ENCODE measurements at regions not wholly inside any gene's neighbourhood (a gene's known extent, or its start where the extent isn't known, plus 50 kb on each side); places are given as distances from the start of the nearest gene placed in this dataset.

DNA sequence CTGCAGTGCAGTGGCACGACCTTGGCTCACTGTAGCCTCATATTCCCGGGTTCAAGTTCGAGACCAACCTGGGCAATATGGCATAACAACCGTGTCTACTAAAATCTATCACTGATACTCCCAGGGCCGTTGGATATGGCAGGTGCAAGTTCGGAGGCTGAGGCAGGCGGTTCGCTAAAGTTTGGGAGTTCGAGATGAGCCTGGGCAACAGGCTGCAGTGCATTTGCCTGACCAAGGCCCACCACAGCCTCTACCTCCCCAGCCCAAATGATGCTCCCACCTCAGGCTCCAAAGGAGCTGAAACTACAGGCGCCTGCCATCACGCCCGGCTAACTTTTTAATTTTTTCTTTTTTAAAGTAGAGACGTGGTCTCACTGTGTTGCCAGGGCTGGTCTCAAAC lies 177.1 kb upstream of the ALG10B start:
- FAIRE-seq (no peak), DNase-seq (ENCODE audit: insufficient read length, low spot score) (no peak)
- TF ChIP-seq, protein P1, sequence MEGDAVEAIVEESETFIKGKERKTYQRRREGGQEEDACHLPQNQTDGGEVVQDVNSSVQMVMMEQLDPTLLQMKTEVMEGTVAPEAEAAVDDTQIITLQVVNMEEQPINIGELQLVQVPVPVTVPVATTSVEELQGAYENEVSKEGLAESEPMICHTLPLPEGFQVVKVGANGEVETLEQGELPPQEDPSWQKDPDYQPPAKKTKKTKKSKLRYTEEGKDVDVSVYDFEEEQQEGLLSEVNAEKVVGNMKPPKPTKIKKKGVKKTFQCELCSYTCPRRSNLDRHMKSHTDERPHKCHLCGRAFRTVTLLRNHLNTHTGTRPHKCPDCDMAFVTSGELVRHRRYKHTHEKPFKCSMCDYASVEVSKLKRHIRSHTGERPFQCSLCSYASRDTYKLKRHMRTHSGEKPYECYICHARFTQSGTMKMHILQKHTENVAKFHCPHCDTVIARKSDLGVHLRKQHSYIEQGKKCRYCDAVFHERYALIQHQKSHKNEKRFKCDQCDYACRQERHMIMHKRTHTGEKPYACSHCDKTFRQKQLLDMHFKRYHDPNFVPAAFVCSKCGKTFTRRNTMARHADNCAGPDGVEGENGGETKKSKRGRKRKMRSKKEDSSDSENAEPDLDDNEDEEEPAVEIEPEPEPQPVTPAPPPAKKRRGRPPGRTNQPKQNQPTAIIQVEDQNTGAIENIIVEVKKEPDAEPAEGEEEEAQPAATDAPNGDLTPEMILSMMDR (IDR thresholded peaks at IDR 0.05; ENCODE audit: insufficient read depth, missing control alignments), result no peak

DNA sequence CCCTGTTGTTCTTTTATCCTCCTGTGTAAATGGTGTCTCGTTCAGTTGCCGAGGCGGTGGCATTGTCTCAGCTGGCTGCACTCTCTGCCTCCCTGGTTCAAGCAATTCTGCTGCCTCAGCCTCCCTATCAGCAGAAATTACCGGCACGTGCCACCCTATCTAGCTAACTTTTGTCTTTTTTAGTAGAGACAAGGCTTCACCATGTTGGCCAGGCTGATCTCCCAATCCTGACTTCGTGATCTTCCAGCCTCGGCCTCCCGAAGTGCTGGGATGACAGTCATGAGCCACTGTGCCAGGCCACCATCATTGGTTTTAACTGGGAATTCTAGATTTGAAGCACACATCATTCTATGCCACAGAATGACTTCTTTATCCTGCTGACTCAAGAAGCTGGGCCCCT lies 175.3 kb upstream of the ALG10B start:
- TF ChIP-seq, protein P1 (IDR thresholded peaks at IDR 0.05; ENCODE audit: insufficient read depth, missing control alignments), result no peak
- DNase-seq (ENCODE audit: insufficient read length, low spot score) (no peak), FAIRE-seq (no peak)

DNA sequence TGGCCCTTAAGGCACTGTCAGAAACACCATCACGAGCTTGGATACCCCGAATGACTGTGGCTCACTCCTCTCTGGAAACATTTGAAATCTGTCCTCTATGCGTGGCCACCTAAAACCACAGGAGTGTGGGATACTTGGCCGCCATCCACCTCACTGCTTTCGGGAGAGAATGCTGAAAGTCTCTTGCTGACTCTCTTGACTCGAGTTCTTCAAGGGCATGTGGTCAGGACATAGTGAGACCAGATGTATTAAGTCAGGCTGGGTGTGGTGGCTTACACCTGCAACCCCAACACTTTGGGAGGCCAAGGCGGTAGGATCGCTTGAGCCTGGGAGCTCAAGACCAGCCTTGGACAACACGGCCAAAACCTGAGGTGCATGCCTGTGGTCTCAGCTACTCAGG lies 174.7 kb upstream of the ALG10B start:
- DNase-seq (ENCODE audit: insufficient read length, low spot score) (no peak), FAIRE-seq (no peak)
- TF ChIP-seq, protein P1 (IDR thresholded peaks at IDR 0.05; ENCODE audit: insufficient read depth, missing control alignments), result no peak

DNA sequence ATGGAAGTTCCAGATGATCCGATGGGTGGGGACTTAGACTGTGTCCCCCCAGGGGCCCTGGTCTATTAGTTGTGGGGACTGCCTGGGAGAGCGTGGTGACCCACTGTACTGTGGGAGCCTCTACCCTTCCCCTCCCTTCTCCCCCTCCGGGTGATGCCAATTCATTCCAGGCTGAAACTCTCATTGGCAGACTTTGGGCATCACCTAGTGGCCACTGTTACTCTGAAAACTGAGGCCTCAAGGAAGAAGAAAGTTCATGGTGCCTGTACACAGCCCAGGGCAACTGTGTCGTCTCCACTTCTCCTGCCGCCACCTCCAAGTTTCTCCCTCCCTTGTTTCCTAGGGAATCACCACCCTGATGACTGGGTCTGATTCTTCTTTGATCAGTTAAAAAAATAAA lies 173.6 kb upstream of the ALG10B start:
- FAIRE-seq, result no peak
- no peak for DNase-seq (ENCODE audit: insufficient read length, low spot score)

DNA sequence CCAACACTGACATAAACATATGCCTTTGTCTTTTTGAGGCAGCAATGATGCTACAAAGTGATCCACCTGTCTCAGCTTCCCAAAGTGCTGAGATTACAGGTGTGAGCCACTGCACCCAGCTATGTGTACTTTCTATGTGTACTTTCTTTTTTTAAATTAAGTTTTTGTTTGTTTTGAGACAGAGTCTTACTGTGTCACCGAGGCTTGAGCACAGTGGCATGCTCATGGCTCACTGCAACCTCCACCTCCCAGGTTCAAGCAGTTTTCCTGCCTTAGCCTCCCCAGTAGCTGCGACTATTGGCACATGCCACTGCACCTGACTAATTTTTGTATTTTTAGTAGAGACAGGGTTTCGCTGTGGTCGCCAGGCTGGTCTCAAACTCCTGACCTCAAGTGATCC lies 172.5 kb upstream of the ALG10B start:
- no peak for FAIRE-seq
- TF ChIP-seq, protein P1 (IDR thresholded peaks at IDR 0.05; ENCODE audit: insufficient read depth, missing control alignments), result no peak
- DNase-seq (ENCODE audit: insufficient read length, low spot score), result no peak

More for the DNA sequence above, 173.6 kb upstream of the ALG10B start:
- TF ChIP-seq, protein P1 (IDR thresholded peaks at IDR 0.05; ENCODE audit: insufficient read depth, missing control alignments), result no peak

DNA sequence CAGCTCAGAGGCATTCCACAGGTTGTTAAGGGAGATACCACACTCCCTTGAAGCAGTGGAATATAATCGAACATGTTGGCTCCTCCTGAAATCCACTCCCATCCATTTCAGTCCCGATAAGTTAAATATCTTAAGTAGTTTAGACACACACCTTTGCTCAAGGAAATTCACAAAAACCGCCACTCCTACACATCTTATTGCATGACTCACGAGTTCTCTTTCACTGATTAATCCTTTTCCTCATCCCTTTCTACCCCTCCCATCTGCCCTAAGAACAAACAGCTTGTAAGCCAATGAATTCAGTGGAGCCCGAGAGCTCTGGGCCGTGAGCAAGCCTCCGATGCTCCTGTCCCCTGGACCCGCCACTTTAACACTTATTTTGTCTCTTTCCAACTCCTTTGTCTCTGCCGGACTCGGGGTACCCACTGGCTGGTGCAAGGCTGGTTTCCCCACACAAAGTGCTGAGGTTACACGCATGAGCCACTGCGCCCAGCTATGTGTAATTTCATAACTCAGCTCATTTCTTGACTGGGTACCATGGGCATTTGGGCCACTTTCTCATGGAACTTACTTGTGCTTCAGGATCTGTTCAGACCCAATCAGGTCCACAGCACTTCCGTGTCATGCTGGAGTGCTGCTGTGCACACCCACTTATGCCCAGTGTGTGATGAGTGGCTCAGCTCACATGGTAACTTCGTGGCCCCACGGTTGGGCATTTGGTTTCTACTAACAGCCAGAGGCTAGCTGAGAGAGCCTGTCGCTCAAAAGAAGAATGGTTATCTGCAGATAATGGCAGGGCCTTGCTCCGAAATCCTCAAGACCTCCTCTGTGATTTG lies 171.8 kb upstream of the ALG10B start:
- DNase-seq (ENCODE audit: insufficient read length, low spot score) (no peak), FAIRE-seq (no peak)
- TF ChIP-seq, protein P1 (IDR thresholded peaks at IDR 0.05; ENCODE audit: insufficient read depth, missing control alignments), result no peak

DNA sequence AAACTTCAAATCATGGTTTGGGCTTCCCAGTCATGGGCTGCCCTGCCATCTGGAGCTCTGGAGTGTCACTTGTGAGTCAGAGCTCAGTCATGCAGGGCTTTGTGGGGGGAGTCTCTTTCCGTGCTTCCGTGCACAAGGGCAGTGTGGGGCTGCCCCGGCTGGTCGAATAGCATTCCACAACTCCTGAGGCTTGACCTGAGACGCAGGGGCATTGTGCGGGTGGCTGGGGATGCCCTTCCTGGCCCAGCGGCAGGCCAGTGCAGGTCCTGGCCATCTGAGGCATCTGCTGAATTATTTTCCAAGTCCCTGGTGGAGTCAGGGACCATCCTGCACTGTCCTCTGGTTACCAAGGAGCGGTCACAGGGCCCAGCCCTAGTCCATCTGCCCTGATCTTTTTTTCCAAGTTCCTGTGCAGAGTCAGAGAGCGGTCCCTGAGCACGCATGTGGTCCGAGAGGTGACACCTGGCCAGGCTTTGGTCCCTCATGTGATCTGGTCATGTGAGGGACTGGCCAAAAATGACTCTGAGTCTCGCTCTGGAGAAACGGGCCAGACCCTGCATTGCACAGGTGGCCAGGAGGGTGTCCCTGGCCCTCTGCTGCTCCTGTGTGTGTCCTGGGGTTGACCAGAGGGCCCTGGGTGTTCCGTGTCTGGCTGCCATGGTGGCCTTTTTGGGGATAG lies 167.0 kb upstream of the ALG10B start:
- FAIRE-seq (no peak), DNase-seq (ENCODE audit: insufficient read length, low spot score) (no peak)
- TF ChIP-seq, protein P1 (IDR thresholded peaks at IDR 0.05; ENCODE audit: insufficient read depth, missing control alignments), result no peak

Data from D721Med (cell line).